COLO829 (cell line): ENCODE measurements at regions not wholly inside any gene's neighbourhood (a gene's known extent, or its start where the extent isn't known, plus 50 kb on each side); places are given as distances from the start of the nearest gene placed in this dataset.
A peak's percentile ranks its signal among the peaks of the same experiment; 100 is the strongest.
"Not testable (repeated sequence)": the region's sequence is repeated elsewhere in the genome, so short reads cannot be mapped to it uniquely, and the experiment has no call there.

ENCODE experiments used
- DNase-seq: peaks from one replicate; pipeline ENCODE4 v3.0.0; 2012; ENCODE audit warnings: low spot score

DNA sequence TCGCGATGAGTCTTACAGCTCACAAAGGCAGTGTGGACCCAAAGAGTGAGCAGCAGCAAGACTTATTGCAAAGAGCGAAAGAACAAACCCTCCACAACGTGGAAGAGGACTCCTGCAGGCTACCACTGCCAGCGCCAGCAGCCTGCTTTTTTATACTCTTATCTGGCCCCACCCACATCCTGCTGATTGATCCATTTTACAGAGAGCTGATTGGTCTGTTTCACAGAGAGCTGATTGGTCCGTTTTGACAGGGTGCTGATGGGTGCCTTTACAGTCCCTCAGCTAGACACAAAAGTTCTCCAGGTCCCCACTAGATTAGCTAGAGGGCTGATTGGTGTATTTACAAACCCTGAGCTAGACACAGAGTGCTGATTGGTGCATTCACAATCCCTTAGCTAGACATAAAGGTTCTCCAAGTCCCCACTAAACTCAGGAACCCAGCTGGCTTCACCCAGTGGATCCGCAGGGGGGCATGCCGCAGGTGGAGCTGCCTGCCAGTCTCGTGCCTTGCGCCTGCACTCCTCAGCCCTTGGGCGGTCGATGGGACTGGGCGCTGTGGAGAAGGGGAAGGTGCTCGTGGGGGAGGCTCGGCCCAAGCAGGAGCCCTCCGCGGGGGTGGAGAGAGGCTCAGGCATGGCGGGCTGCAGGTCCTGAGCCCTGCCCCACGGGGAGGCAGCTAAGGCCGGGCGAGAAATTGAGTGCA, 75.7 kb downstream of the QDPR start:
- DNase-seq = not testable (repeated sequence)

DNA sequence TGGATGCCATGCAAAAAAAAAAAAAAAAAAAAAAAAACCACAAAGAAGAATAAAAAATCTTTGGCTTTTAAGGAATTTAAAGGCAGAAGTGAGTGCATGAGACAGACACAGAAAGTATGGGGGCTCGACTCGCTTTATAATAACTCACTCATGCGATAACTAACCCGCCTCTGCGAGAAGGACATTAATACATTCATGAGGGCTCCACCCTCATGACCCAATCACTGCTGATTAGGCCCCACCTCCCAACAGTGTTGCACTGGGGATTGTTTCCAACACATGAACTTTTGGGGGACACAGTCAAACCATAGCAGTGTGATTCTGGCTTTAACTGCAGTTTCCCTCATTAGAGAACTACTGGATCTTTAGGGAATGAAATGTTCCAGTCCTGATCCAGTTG, 78.1 kb downstream of the QDPR start:
- DNase-seq = no peak

DNA sequence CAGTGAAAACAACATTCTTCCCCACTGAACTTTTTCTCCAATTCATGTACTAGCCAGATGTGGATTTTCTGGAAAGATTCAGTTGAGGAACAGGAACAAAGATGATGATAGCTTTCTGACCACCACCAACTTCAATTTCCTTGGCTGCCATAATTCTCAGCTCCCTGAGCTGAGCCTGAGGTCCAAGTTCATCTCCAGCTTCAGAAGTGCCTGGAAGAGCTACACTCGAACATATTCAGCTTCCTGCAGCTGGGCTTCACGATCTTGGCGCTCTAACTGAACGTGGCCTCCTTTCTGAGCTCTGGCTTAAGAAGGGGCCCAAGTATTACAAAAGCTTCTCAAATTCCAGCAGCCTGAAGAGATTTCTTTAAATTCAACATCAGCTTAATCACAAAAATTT, 83.9 kb downstream of the QDPR start:
- no peak for DNase-seq

DNA sequence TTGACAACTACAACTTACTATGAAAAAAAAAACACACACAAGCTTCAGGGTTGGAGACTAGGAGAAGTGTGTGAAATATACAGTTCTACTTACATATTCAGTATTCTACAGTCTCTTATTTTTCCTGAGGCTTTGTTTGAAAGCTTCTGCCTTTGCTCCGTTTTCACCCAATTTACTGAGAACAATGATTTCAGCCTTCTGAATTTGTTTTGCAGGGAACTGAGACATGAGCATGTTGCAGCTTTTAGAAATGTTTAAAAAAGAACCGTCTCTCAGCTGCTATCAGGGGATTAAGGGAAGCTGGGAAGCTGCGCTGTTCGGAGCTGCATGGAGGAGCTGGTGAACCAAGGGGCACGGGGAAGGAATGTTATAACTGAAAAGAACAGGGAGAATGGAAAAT, 85.7 kb downstream of the QDPR start:
- no peak for DNase-seq

DNA sequence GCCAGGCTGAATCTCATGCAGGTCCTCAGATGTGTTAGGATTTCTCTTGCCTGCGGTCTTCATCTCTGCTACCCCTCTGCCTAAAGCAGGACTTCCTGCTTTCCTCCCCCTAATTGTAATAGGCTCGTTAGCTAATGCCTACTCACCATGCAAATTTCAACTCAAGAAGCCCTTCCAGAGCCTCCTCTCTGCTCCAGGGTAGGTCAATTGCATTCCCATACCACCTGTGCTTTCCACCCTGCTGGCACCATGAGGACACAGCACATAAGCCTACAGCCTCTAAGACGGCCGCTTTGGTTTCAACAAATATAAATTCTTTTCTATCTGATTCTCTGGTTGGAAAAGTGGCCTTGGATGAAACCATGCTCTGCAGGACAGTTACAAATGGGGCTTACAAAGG, 93.9 kb downstream of the QDPR start:
- DNase-seq = no peak

DNA sequence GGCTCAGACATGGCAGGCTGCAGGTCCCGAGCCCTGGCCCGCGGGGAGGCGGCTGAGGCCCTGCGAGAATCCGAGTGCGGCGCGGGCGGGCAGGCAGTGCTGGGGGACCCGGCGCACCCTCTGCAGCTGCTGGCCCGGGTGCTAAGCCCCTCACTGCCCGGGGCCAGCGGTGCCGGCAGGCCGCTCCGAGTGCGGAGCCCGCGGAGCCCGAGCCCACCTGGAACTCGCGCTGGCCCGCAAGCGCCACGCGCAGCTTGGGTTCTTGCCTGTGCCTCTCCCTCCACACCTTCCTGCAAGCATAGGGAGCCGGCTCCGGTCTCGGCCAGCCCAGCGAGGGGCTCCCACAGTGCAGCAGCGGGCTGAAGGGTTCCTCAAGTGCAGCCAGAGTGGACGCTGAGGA, 97.5 kb downstream of the QDPR start:
- no peak for DNase-seq

DNA sequence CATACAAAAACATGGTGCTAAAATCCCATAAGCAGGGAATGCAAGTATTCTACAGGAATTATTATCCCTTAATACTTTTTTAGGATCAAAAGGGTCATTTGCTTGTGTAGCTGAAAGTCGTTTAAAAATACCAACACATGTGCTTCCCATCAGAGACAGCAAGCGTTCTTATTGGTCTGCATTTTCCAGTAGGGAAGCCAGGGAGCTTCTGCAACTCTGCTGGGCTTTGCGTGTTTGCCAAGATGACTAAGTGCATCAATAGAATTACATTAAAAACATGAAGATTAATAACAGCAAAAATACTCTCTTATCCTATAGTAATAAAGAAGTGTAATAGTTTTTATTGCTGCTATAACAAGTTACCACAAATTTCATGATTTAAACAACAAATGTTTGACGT, 111.2 kb downstream of the QDPR start:
- no peak for DNase-seq

DNA sequence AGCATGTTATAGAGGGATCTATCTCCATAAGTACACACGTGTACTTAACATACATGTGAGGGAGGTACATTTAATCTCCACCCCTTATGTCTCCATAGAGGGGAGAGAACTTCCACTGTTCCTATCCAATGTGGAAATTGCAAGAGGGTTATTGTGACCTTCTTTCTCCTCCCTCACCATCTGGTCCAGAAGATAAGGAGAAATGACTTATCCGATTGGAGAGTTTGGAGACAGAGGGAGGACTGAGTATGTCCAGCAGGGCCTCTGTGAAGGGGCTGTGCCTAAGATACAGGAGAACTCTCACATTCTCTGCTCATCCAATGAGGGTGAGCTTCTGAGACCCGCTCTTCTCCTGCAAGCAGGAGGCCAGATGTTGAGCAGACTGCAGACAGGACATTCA, 113.1 kb downstream of the QDPR start:
- no peak for DNase-seq

DNA sequence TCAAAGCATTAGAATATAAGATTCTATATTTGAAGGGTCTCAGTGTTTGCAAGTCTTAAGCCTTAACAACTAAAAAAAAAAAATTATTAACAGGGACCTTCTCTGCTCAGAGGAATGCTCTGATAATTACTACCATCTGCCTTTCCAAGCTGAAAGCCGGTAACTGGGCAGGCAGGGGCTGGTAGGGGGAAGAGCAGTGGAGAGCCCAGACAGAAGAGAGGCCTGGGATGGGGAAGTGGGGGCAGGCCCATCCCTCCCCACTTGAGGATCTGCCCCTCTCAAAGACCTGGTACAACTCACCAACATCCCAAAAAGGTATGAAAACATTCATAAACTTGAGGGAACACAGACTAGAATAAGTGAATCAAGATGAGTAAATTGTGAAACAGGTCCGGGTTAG, 113.9 kb downstream of the QDPR start:
- DNase-seq = no peak

DNA sequence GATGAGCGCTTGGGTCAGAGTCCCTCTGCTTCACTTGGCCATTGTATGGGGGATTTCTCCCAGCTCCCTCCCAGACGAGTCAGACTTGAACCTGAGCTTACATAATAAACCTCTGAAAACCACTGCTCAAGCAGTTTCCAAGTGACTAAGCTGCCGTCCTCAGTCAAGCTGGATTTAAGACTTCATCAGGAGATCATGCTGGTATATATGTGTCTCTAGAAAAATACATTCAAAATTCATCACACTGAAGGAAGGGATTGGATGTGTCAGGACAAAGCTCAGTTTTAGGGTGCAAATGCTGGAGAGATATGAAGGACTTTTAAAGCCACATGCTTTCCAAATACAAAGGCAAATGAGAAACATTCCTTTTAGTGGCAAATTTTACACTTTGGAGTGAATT, 114.3 kb downstream of the QDPR start:
- no peak for DNase-seq

DNA sequence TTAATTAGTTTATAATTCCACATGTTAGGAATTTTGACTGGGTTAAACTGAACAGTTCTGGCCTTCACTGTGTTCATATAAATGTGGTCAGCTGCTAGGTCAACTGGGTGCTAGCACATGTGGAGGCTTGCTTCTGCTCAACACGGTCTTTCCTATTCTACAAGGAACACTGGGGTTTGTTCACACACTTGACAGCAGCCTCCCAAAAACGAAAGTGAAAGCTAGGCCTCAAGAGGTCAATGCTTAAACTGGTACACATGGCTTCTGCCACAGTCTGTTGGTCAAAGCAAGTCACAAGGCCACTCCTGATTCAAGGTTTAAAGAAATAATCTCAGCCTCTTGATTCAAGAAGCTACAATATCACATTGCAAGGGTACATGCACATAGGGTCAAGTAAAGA, 126.5 kb downstream of the QDPR start:
- no peak for DNase-seq

DNA sequence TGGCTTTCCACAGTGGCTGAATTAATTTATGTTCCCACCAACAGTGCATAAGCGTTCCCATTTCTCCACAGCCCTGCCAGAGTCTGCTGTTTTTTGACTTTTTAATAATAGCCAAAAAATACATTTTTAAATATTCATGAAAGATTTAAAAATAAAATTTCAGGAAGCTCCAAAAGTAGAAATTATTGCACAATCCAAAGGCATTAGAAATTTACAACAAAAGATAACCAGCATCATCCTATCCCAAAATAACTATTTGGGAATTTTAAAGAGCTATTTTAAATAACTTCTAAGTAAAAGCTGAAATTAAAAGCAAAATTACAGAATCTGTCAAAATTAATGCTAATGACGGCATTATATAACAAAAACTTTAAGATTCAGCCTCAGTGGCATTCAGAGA, 131.5 kb downstream of the QDPR start:
- DNase-seq = no peak

DNA sequence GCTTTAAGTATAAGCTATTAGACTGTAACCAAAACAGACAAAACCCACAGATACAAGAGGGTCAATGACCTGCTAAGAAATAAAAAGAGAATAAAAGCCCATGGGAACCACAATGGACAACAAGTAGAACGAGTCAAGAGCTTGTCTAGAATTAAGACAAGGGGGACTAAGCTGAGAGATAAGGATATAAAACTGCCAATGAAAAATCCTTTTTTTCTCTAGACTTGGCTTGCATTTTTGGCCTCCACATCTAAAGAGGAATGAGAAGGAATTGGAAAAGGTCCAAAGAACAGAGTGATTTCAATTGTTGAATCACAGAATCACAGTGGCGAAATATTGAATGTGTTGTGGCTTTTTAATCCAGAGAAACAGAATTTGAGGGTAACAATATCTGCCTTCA, 135.7 kb downstream of the QDPR start:
- DNase-seq = no peak

DNA sequence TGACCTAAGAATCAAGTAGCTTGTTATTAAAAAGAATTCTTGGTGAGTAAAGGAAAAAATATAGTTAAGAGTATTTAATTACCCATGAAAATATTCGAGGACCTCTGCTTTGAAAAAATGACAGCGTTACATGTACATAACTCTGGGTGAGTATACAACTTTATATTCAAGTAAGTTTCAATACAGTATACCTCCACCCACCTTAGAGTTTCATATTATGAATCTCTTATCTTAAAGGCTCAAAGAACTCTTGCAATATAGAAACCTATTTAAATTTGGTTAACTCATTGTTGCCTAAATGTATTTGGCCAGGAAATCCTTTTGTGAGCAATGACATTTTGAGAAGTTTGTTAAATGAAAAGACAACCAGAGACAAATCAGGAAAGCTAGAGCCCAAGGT, 138.2 kb downstream of the QDPR start:
- DNase-seq = no peak

DNA sequence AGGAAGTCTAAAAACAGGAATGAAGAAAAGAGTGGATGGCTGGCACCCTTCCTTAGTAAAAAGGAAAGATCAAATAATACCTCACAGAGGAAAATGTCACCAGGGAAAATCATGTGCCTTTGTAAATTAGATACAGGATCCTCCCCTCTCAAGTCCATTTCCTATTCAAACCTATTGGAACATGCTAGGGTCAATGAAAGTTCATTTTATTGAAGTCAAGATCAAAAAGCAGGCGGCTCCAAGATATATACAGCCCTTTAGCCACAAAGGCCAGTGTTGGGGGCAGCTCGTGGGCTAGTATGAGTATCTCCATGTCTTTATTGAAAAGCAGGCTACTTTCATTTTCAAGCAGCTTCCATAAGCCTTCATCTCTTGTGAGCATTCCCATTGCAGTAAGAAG, 141.1 kb downstream of the QDPR start:
- no peak for DNase-seq

DNA sequence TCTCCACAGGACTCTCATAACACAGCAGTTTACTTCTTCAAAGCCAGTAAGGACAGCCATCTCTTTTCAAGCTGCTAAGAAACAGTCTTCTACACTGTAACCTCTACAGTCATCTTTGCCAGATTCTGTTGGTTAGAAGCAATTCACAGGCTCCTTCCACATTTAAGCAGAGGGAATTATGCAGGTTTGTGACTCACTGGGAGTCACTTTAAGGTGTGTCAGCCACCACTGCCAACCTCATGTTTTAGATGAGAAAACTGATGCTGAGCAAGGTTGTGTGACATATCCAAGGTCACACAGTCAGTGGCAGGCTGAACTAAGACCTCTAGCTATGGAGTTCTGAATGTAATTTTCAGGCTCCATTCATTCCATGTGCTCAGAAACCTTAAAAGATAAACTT, 143.5 kb downstream of the QDPR start:
- DNase-seq = no peak

DNA sequence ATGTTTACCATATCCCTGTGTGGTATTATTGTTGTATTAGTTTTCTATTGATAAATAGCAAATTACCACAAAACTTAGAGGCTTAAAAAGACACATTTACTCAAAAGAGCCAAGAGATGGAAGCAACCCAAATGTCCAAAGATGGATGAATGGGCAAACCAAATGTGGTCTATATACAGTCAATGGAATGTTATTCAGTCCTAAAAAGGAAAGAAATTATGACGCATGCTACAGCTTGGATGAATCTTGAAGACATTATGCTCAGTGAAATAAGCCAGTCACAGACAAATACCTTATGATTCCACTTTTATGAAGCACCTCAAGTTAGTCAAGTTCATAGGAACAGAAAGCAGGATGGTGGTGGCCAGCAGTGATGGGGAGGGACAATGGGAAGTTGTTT, 144.7 kb downstream of the QDPR start:
- no peak for DNase-seq

DNA sequence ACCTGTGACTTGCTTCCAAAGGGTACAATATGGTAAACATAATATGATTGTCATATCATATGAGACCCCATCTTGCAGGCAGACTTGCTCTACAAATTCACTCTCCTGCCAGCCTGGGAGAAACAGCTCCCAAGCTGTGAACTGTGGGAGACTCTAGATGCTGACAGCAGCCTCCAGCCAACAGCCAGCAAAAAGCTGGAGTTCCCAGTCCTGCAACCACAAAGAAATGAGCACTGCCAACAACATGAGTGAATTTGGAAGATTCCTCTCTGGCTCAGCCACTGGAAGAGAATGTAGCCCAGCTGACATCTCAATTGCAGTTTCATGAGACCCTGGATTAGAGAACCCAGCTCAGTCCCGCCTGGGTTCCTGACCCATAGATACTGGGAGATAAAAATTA, 145.4 kb downstream of the QDPR start:
- DNase-seq = no peak

DNA sequence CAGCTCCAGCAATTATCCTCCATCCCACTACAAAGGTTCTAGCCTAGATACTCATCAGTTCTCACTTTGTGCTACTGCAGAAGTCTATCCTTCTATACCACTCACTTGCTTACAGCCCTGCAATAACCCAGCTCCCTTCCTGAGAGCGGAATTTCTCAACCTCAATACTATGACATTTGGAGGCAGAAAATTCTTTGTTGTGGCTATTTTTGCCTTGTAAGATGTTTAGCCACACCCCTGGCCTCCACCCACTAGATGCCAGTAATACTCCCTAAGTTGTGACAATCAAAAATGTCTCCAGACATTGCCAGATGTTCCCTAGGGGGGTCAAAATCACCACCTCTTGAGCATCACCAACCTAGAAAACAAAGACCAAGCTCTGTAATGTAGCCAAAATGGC, 149.5 kb downstream of the QDPR start:
- no peak for DNase-seq

DNA sequence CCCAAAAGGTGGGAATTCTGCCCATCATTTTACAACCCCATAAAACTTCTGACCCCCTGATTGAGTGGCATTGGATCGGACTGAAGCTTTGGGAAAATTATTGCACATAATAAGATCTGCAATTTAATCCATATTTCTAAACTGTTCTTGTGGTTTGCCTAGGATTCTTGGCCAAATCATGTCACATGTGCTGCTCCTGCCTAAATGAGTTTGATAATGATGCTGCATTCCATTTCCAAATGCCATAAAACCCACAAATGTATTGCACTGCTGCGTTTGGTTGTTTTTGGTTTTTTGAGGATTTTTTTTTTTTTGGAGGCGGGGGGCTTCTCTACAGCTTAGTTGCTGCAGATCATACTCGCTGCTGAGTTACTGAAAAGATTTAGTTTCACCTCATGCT, 153.6 kb downstream of the QDPR start:
- DNase-seq = no peak

DNA sequence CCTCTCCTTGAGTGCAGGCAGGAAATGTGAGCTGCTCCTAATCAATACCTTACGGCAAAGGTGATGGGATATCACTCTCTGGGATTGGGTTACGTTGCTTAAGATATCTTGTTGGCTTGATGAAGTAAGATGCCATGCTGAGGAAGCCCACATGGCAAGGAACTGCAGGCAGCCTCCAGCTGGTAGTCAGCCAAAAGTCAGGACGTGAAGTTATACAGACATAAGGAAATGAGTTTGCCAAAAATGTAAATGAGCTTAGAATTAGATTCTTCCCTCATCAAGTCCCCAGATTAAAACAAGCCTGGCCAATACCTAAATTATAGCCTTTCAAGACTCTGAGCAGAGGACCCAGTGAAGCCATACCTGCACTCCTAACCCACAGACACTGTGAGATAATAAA, 155.0 kb downstream of the QDPR start:
- no peak for DNase-seq

DNA sequence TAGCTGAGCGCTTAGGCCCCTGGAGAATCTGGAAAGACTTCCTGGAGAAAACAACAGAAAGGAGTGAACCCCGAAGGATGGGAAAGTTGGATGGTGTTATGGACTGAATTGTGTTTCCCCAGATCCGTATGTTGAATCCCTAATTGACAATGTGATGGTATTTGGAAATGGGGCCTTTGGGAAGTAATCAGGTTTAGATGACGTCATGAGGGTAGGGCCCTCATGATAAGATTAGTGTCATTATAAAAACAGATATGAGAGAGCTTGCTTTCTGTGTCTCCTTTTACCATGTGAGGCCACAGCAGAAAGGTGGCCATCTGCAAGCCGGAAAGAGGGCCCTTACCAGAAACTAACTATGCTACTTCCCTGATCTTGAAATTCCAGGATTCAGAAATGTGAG, 159.5 kb downstream of the QDPR start:
- DNase-seq = no peak

DNA sequence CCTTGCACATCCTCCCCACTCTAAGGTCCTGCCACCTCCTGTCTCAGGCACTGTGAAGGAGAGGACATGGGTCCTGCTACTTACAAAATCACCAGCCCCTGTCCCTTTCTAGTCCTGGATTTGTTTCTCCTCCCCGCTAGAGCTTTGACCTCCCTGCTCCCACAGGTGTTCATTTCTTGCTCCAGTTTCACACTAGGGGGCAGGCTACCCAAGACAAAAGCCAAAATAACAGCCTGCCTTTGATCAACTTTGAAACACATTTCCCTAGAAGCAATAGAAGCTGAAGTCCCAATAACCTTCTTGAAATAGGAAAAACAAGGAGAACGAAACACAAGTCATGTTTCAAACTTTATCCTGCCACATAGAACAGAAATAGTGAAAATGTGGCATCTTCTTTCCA, 164.4 kb downstream of the QDPR start:
- peak; percentile 48 for DNase-seq

DNA sequence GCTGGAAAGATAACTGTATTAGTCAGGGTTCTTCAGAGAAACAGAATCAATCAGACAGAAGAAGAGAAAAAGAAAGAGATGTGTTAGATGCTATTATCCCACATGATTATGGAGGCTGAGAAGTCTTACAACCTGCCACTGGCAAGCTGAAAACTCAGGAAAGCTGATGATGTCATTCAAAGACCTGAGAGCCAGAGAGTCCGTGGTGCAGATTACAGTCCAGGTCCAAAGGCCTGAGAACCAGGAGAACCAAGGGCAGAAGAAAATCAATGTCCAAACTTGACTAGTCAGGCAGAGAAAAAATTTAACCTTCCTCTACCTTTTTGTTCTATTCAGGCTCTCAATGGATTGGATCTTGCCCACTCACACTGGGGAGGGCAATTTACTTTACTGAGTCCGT, 172.5 kb downstream of the QDPR start:
- no peak for DNase-seq

DNA sequence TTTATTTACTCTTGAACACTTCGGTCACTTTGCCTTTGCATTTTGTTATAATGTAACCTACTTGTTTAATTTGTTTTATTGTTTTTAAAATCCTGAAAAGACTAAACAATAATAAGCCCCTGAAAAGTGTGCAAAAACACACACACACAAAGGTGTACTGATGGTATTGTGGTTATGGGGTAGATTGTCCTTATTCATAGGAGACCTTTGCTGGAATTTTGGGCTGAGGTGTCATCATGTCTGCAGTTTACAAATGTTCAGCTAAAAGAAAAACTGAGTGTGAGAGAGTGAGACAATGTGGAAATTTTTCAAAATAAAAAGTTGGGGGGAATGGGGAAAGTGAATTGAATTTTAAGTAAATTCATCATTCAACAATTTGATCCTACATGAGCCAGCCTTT, 174.9 kb downstream of the QDPR start:
- DNase-seq = no peak
